ENCODE measurements at regions not wholly inside any gene's neighbourhood (a gene's known extent, or its start where the extent isn't known, plus 50 kb on each side); places are given as distances from the start of the nearest gene placed in this dataset.

- DNase-seq (ENCODE audit: low read depth): no peak
These were observed 363.6 kb downstream of the ZNF521 start for GRCh38 chr18:24988253-24988840.

- DNase-seq (ENCODE audit: low read depth): no peak
These were observed 362.0 kb downstream of the ZNF521 start for GRCh38 chr18:24989760-24990593.

- DNase-seq (ENCODE audit: low read depth): no peak
These were observed 361.3 kb downstream of the ZNF521 start for GRCh38 chr18:24990671-24991134.

- DNase-seq (ENCODE audit: low read depth): no peak
These were observed 360.6 kb downstream of the ZNF521 start for GRCh38 chr18:24991141-24992060.

- no peak for DNase-seq (ENCODE audit: low read depth)
These were observed 359.5 kb downstream of the ZNF521 start for GRCh38 chr18:24992491-24992890.

- DNase-seq (ENCODE audit: low read depth): no peak
These were observed 358.3 kb downstream of the ZNF521 start for GRCh38 chr18:24993628-24994027.

- no peak for DNase-seq (ENCODE audit: low read depth)
These were observed 356.9 kb downstream of the ZNF521 start for GRCh38 chr18:24995056-24995455.

- DNase-seq (ENCODE audit: low read depth): no peak
These were observed 356.2 kb downstream of the ZNF521 start for GRCh38 chr18:24995755-24996154.

- DNase-seq (ENCODE audit: low read depth): no peak
These were observed 352.2 kb downstream of the ZNF521 start for GRCh38 chr18:24999650-25000267.

- DNase-seq (ENCODE audit: low read depth): no peak
These were observed 350.2 kb downstream of the ZNF521 start for GRCh38 chr18:25001803-25002202.

GRCh38 chr18:25005541-25006403, 346.2 kb downstream of the ZNF521 start:
- no peak for DNase-seq (ENCODE audit: low read depth)

- no peak for DNase-seq (ENCODE audit: low read depth)
These were observed 341.2 kb downstream of the ZNF521 start for GRCh38 chr18:25010623-25011374.
